ENCODE measurements at regions not wholly inside any gene's neighbourhood (a gene's known extent, or its start where the extent isn't known, plus 50 kb on each side); places are given as distances from the start of the nearest gene placed in this dataset.

- no peak for DNase-seq
These were observed 245.8 kb upstream of the EPHA4 start for GRCh38 chr2:221817878-221818277.

- DNase-seq = no peak
These were observed 244.9 kb upstream of the EPHA4 start for GRCh38 chr2:221817052-221817451.

GRCh38 chr2:221816566-221816965 is 244.5 kb upstream of the EPHA4 start:
- DNase-seq = no peak

GRCh38 chr2:221810650-221811049 is 238.5 kb upstream of the EPHA4 start:
- no peak for DNase-seq

GRCh38 chr2:221810245-221810644 is 238.1 kb upstream of the EPHA4 start:
- no peak for DNase-seq

- DNase-seq = no peak
These were observed 236.4 kb upstream of the EPHA4 start for GRCh38 chr2:221808488-221808887.

GRCh38 chr2:221807706-221808105 is 235.6 kb upstream of the EPHA4 start:
- no peak for DNase-seq

GRCh38 chr2:221802089-221802488 is 230.0 kb upstream of the EPHA4 start:
- DNase-seq = no peak

- DNase-seq = no peak
These were observed 220.9 kb upstream of the EPHA4 start for GRCh38 chr2:221792971-221793521.

- DNase-seq = no peak
These were observed 219.7 kb upstream of the EPHA4 start for GRCh38 chr2:221791844-221792243.

GRCh38 chr2:221787561-221787960 is 215.5 kb upstream of the EPHA4 start:
- no peak for DNase-seq

- DNase-seq = no peak
These were observed 214.3 kb upstream of the EPHA4 start for GRCh38 chr2:221786297-221786926.

GRCh38 chr2:221780281-221780688 is 208.2 kb upstream of the EPHA4 start:
- no peak for DNase-seq

GRCh38 chr2:221779614-221780067 is 207.5 kb upstream of the EPHA4 start:
- DNase-seq = no peak

GRCh38 chr2:221778025-221778424 is 205.9 kb upstream of the EPHA4 start:
- DNase-seq = no peak

- no peak for DNase-seq
These were observed 205.0 kb upstream of the EPHA4 start for GRCh38 chr2:221777119-221777518.

GRCh38 chr2:221775096-221775495 is 203.0 kb upstream of the EPHA4 start:
- DNase-seq = no peak

- no peak for DNase-seq
These were observed 202.0 kb upstream of the EPHA4 start for GRCh38 chr2:221774136-221774535.

- no peak for DNase-seq
These were observed 199.2 kb upstream of the EPHA4 start for GRCh38 chr2:221771297-221771696.

- no peak for DNase-seq
These were observed 195.3 kb upstream of the EPHA4 start for GRCh38 chr2:221767106-221768012.

- DNase-seq = no peak
These were observed 190.4 kb upstream of the EPHA4 start for GRCh38 chr2:221762496-221762895.

- no peak for DNase-seq
These were observed 189.2 kb upstream of the EPHA4 start for GRCh38 chr2:221761260-221761659.

- DNase-seq = no peak
These were observed 186.0 kb upstream of the EPHA4 start for GRCh38 chr2:221758076-221758475.

GRCh38 chr2:221753401-221753800 is 181.3 kb upstream of the EPHA4 start:
- no peak for DNase-seq

Measured in SHP77 treated with DMSO at 0.1 percent for 48 hours (cell line).